ENCODE measurements at regions not wholly inside any gene's neighbourhood (a gene's known extent, or its start where the extent isn't known, plus 50 kb on each side); places are given as distances from the start of the nearest gene placed in this dataset.

DNA sequence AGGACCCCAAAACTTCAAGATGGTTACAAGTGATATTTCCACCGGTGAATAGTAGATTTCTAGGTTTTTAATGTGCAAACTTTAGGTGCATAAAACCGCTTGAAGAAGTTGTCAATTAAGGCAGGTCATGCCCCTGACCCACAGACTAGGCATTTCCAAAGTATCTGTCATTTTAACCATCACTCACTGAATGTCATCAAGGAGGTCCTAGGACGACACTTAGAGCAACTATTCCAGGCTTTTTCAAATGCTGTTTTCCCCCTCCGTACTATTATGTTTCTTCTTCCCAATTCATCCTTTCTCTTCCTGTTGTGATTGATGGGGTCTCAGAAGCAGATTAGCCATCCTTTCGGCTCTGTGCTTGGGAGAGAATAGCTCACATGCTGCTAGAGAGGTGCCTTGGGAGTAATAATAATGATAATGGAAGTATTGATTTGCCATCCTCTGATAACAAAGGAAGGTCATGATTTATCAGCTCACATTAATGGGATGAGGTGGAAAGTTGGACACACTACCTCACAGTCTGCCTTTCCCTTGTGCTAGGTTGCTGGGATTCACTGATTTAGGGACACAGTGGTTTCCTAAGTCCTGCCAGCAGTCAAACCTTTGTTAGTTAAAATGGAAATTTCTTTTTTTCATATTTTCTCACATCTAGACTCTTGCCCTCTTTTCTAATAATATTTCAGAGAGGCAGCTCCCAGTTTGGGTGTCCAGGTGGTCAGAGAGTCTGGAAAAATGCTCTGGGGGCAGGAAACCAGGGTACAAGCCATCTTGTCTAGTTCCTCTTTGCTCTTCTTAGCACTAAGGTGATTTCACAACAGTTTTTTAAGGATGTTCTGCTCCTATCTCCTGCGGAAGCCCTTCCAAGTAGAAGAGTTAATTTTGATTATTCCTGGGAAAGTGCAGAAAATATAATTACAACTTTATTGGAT, 67.0 kb downstream of the PTTG1 start:
- H3K9me1 ChIP-seq (ENCODE audit: insufficient read depth, low read length): no peaks in the 10 kb centered on the region
- no peak overlapping the region for H2BK20ac ChIP-seq (ENCODE audit: low read depth, low read length)
- H3K79me1 ChIP-seq (ENCODE audit: low read depth in 1 of 2, low read length in 2 of 2): no peaks in the 10 kb centered on the region
- no peak overlapping the region for H2AK9ac ChIP-seq (replicated peaks; ENCODE audit: low read depth, low read length, poor library complexity)
- H2BK120ac ChIP-seq (ENCODE audit: low read depth, low read length): no peak overlapping the region
- no peaks in the 10 kb centered on the region for H3K9me3 ChIP-seq (ENCODE audit: control insufficient read depth, insufficient read depth, low read length)
- no peak overlapping the region for H2BK5ac ChIP-seq (ENCODE audit: low read depth, low read length, poor library complexity, severe bottlenecking)
- H3K18ac ChIP-seq (ENCODE audit: low read depth, low read length): no peak overlapping the region
- H3K4me1 ChIP-seq (ENCODE audit: control insufficient read depth, insufficient read depth, low read length): no peaks in the 10 kb centered on the region
- no peak for ATAC-seq (ENCODE audit: low read depth)
- H2AK5ac ChIP-seq (ENCODE audit: low read depth, low read length): no peak overlapping the region
- no TSS peak for BruUV-seq (replicated peaks)
- H2BK15ac ChIP-seq (ENCODE audit: low read depth, low read length): no peak overlapping the region
- no peak overlapping the region for H3K56ac ChIP-seq (ENCODE audit: extremely low read depth, insufficient read depth, low read length)
- H3K4ac ChIP-seq (ENCODE audit: low read depth, low read length): no peak overlapping the region
- WGBS, 2 experiments (ENCODE audit: extremely low coverage in 2 of 2, insufficient read length in 1 of 2): no CpG with 5 or more reads among the region's 6 CpGs
- H4K91ac ChIP-seq (ENCODE audit: insufficient read depth, low read depth, low read length): no peak overlapping the region
- no peaks in the 10 kb centered on the region for H4K20me1 ChIP-seq (ENCODE audit: insufficient read depth, low read length)
- no peak overlapping the region for H3K23ac ChIP-seq (ENCODE audit: low read depth, low read length)
- no peak overlapping the region for H3K4me3 ChIP-seq (ENCODE audit: insufficient read depth, low read depth, low read length)
- H3K9ac ChIP-seq (ENCODE audit: low read depth, low read length): no peak overlapping the region
- no peak overlapping the region for H3K14ac ChIP-seq (replicated peaks; ENCODE audit: low read depth, low read length)
- intact Hi-C loops (cut with micrococcal nuclease): no loop called here
- ChIA-PET CTCF (no interaction called here), POLR2A (ENCODE audit: unreplicated experiment) (no interaction called here)
- peaks cover 12% of the 10 kb centered on the region for H3K27me3 ChIP-seq (ENCODE audit: control insufficient read depth, insufficient read depth, low read length)
- TF ChIP-seq RCOR1 (IDR thresholded peaks at IDR 0.05; ENCODE audit: insufficient replicate concordance, low read length) (no peak), POLR2A (IDR thresholded peaks at IDR 0.05; ENCODE audit: low read depth, low read length) (no peak)
- DNase-seq: no peak
- H3K4me2 ChIP-seq (ENCODE audit: low read depth, low read length): no peak overlapping the region
- H3K36me3 ChIP-seq (ENCODE audit: control insufficient read depth, insufficient read depth, low read length): no peaks in the 10 kb centered on the region
- no peak overlapping the region for H2AFZ ChIP-seq (replicated peaks; ENCODE audit: low read length, poor library complexity)
- dilution Hi-C loops (cut with HindIII; ENCODE audit: low sequenced_read_pairs, unreplicated experiment): no loop called here
- H3K27ac ChIP-seq (ENCODE audit: insufficient read depth, low read length): no peak overlapping the region
- H4K8ac ChIP-seq (ENCODE audit: low read depth in 2 of 2, low read length in 2 of 2): no peak overlapping the region
- no peak overlapping the region for H4K5ac ChIP-seq (ENCODE audit: low read depth, low read length)
- in situ Hi-C loops (cut with MboI; ENCODE audit: low sequenced_read_pairs): no loop called here

Measured in IMR-90 (cell line).